Keratinocyte (primary cell): ENCODE measurements at regions not wholly inside any gene's neighbourhood (a gene's known extent, or its start where the extent isn't known, plus 50 kb on each side); places are given as distances from the start of the nearest gene placed in this dataset.

Source experiments
- DNase-seq: peaks from one replicate; pipeline ENCODE4 v3.0.0-alpha.2; 2011; ENCODE audit warnings: low read depth, missing footprints, low spot score
- FAIRE-seq: peaks from 2 replicates; lab custom pipeline; 2011; peaks lifted over from hg19 to GRCh38; lab: Jason Lieb, UNC
- H2AFZ ChIP-seq: 2 replicates; pipeline ENCODE4 v1.6.0; 2012; ENCODE audit warnings: low read length, control low read depth, inconsistent platforms; ENCODE audit not compliant: control insufficient read depth
- H3K27ac ChIP-seq: 2 replicates; pipeline ENCODE4 v1.5.1; 2011; ENCODE audit warnings: low read length; ENCODE audit not compliant: control insufficient read depth, insufficient read depth
- H3K27me3 ChIP-seq: 3 replicates; pipeline ENCODE4 v1.6.0; 2011; ENCODE audit warnings: low read length; ENCODE audit not compliant: control insufficient read depth, insufficient read depth; ENCODE audit errors: extremely low read depth
- H3K36me3 ChIP-seq, 2 experiments: 2 replicates in 1 of 2; 3 replicates in 1 of 2; pipeline ENCODE4 v1.5.1; 2011; ENCODE audit warnings: low read length in 2 of 2, mild to moderate bottlenecking in 1 of 2; ENCODE audit not compliant: control insufficient read depth in 2 of 2, insufficient read depth in 2 of 2; ENCODE audit errors: extremely low read depth in 1 of 2
- H3K4me1 ChIP-seq: 3 replicates; pipeline ENCODE4 v1.5.1; 2011; ENCODE audit warnings: low read length; ENCODE audit not compliant: control insufficient read depth, insufficient read depth; ENCODE audit errors: extremely low read depth
- H3K4me2 ChIP-seq: 3 replicates; pipeline ENCODE4 v1.6.0; 2011; ENCODE audit warnings: low read depth, low read length; ENCODE audit not compliant: control insufficient read depth, insufficient read depth; ENCODE audit errors: extremely low read depth
- H3K4me3 ChIP-seq, 3 experiments: fragments of 200-600 bp in 1 of 3; sonication (generic) in 1 of 3; 2 replicates in 2 of 3; 3 replicates in 1 of 3; pipeline ENCODE4 v1.5.1; 2011 to 2016; ENCODE audit warnings: low read length in 3 of 3, mild to moderate bottlenecking in 3 of 3, control low read depth in 2 of 3, inconsistent platforms in 1 of 3, low read depth in 1 of 3, mixed read lengths in 1 of 3, mixed run types in 1 of 3, moderate library complexity in 1 of 3; ENCODE audit not compliant: control insufficient read depth in 2 of 3, insufficient read depth in 2 of 3; ENCODE audit errors: extremely low read depth in 1 of 3
- H3K79me2 ChIP-seq: 2 replicates; pipeline ENCODE4 v1.6.0; 2012; ENCODE audit warnings: low read length; ENCODE audit not compliant: control insufficient read depth, insufficient read depth
- H3K9ac ChIP-seq: 3 replicates; pipeline ENCODE4 v1.6.0; 2011; ENCODE audit warnings: low read length; ENCODE audit not compliant: control insufficient read depth, insufficient read depth; ENCODE audit errors: extremely low read depth
- H3K9me1 ChIP-seq: 3 replicates; pipeline ENCODE4 v1.6.0; 2011; ENCODE audit warnings: low read length; ENCODE audit not compliant: control insufficient read depth, insufficient read depth; ENCODE audit errors: extremely low read depth
- H3K9me3 ChIP-seq: 2 replicates; pipeline ENCODE4 v1.5.1; 2012; ENCODE audit warnings: low read depth, low read length; ENCODE audit not compliant: control insufficient read depth
- H4K20me1 ChIP-seq: 3 replicates; pipeline ENCODE4 v1.6.0; 2011; ENCODE audit warnings: low read length; ENCODE audit not compliant: control insufficient read depth, insufficient read depth; ENCODE audit errors: extremely low read depth
- CTCF ChIP-seq, 3 experiments: IDR thresholded peaks in 1 of 3; conservative IDR thresholded peaks in 1 of 3; optimal IDR thresholded peaks in 1 of 3; 2 replicates in 2 of 3; 3 replicates in 1 of 3; pipeline versions ENCODE3 to v1.5.1; 2011; ENCODE audit warnings: low read length in 3 of 3, mild to moderate bottlenecking in 3 of 3, moderate library complexity in 2 of 3, control low read depth in 1 of 3, inconsistent platforms in 1 of 3; ENCODE audit not compliant: insufficient read depth in 2 of 3; ENCODE audit errors: extremely low read depth in 1 of 3
- EZH2 ChIP-seq: IDR thresholded peaks from one replicate; pipeline ENCODE4 v1.6.1; 2012; ENCODE audit warnings: inconsistent platforms, mild to moderate bottlenecking, low read length, moderate library complexity
- dilution Hi-C: fragments of 300-500 bp; cut with MboI; formaldehyde crosslinking; loops from one replicate; pipeline ENCODE4 v1.7.0; 2020; ENCODE audit warnings: low sequenced_read_pairs; ENCODE audit not compliant: extremely low pct_ligation_motif_present

- no peaks in the 10 kb centered on the region for H3K79me2 ChIP-seq
- dilution Hi-C loops = no loop called here
- no peak overlapping the region for H3K27ac ChIP-seq
- no peaks in the 10 kb centered on the region for H3K9me3 ChIP-seq
- H3K9ac ChIP-seq = no peak overlapping the region
- no peaks in the 10 kb centered on the region for H4K20me1 ChIP-seq
- DNase-seq = no peak
- H3K4me3 ChIP-seq = no peak overlapping the region
- H3K4me1 ChIP-seq = no peaks in the 10 kb centered on the region
- H3K36me3 ChIP-seq = no peaks in the 10 kb centered on the region
- no peaks in the 10 kb centered on the region for H3K27me3 ChIP-seq
- FAIRE-seq = no peak
- TF ChIP-seq EZH2 (no peak), CTCF (optimal IDR thresholded peaks at IDR 0.05 in 1 of 3, IDR thresholded peaks at IDR 0.05 in 1 of 3, conservative IDR thresholded peaks at IDR 0.05 in 1 of 3; ENCODE audit: extremely low read depth in 1 of 3, insufficient read depth in 2 of 3, low read length in 3 of 3) (no peak)
- no peak overlapping the region for H2AFZ ChIP-seq
- no peak overlapping the region for H3K4me2 ChIP-seq
- no peaks in the 10 kb centered on the region for H3K9me1 ChIP-seq
Measured at GRCh38 chr2:125885340-125885739, 770.6 kb upstream of the GYPC start.

GRCh38 chr2:125886153-125886552 is 769.8 kb upstream of the GYPC start:
- no peaks in the 10 kb centered on the region for H3K9me1 ChIP-seq
- H3K4me2 ChIP-seq = no peak overlapping the region
- no peaks in the 10 kb centered on the region for H3K9me3 ChIP-seq
- no peaks in the 10 kb centered on the region for H4K20me1 ChIP-seq
- FAIRE-seq = no peak
- H3K4me1 ChIP-seq = no peaks in the 10 kb centered on the region
- no peaks in the 10 kb centered on the region for H3K27me3 ChIP-seq
- no peaks in the 10 kb centered on the region for H3K79me2 ChIP-seq
- DNase-seq = no peak
- no peak overlapping the region for H2AFZ ChIP-seq
- no peaks in the 10 kb centered on the region for H3K36me3 ChIP-seq
- H3K4me3 ChIP-seq = no peak overlapping the region
- H3K9ac ChIP-seq = no peak overlapping the region
- TF ChIP-seq CTCF (optimal IDR thresholded peaks at IDR 0.05 in 1 of 3, IDR thresholded peaks at IDR 0.05 in 1 of 3, conservative IDR thresholded peaks at IDR 0.05 in 1 of 3; ENCODE audit: extremely low read depth in 1 of 3, insufficient read depth in 2 of 3, low read length in 3 of 3) = no peak
- TF ChIP-seq EZH2 = no peak
- dilution Hi-C loops = no loop called here
- H3K27ac ChIP-seq = no peak overlapping the region
